ENCODE measurements at regions not wholly inside any gene's neighbourhood (a gene's known extent, or its start where the extent isn't known, plus 50 kb on each side); places are given as distances from the start of the nearest gene placed in this dataset.
A peak's percentile ranks its signal among the peaks of the same experiment; 100 is the strongest.

DNA sequence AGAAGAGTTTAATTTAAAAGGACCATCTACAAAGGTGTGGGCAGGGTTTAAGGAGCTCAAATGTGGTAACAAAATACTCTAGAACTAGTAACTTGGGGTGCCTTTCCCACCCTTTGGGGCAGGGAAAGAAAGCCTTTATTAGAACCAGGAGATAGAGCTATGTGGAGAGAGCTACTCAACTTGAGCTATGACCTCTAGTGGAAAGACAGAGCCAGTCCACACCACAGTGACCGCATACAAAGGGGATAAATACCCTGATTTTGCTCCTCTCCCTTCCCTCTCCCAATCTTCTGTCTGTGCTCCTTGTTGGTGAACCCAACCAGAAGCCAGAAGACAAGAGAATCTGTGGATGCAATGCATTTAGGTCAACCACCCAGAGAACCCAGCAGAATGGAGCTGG lies 54.4 kb upstream of the JAK1 start:
- no peaks in the 10 kb centered on the region for H3K9me3 ChIP-seq (ENCODE audit: low read length)
- no peaks in the 10 kb centered on the region for H3K36me3 ChIP-seq (ENCODE audit: insufficient read depth, low read length)
- H3K27me3 ChIP-seq (ENCODE audit: insufficient read depth, low read length): no peaks in the 10 kb centered on the region
- H3K9ac ChIP-seq (ENCODE audit: low read length): no peak overlapping the region
- no peaks in the 10 kb centered on the region for H3K4me1 ChIP-seq (ENCODE audit: insufficient read depth, low read length, severe bottlenecking)
- no peak overlapping the region for H3K4me3 ChIP-seq (ENCODE audit: low read depth, low read length, poor library complexity, severe bottlenecking)
- no peaks in the 10 kb centered on the region for H3K79me2 ChIP-seq (ENCODE audit: insufficient read depth, low read length)
- no peaks in the 10 kb centered on the region for H3K9me2 ChIP-seq (ENCODE audit: low read depth, low read length)
- no peaks in the 10 kb centered on the region for H4K20me1 ChIP-seq (ENCODE audit: insufficient read depth, low read length)
- H3F3A ChIP-seq (ENCODE audit: insufficient read depth, low read length): no peaks in the 10 kb centered on the region
- H3K27ac ChIP-seq (ENCODE audit: low read depth, low read length, poor library complexity, severe bottlenecking): no peak overlapping the region
- no peak overlapping the region for H3K4me2 ChIP-seq (ENCODE audit: low read length)
- TF ChIP-seq CTCF (IDR thresholded peaks at IDR 0.05; ENCODE audit: low read length) (peak; percentile 11; the same call in 1 of the 2 replicates), EZH2 (IDR thresholded peaks at IDR 0.05; ENCODE audit: borderline replicate concordance, low read length) (no peak)
- no peak overlapping the region for H2AFZ ChIP-seq (ENCODE audit: low read length)

GRCh38 chr1:65021795-65022194 lies 55.4 kb upstream of the JAK1 start:
- no peak overlapping the region for H3K27ac ChIP-seq (ENCODE audit: low read depth, low read length, poor library complexity, severe bottlenecking)
- no peaks in the 10 kb centered on the region for H3K9me3 ChIP-seq (ENCODE audit: low read length)
- no peaks in the 10 kb centered on the region for H3K79me2 ChIP-seq (ENCODE audit: insufficient read depth, low read length)
- no peaks in the 10 kb centered on the region for H3K27me3 ChIP-seq (ENCODE audit: insufficient read depth, low read length)
- no peaks in the 10 kb centered on the region for H3K4me1 ChIP-seq (ENCODE audit: insufficient read depth, low read length, severe bottlenecking)
- H3K9me2 ChIP-seq (ENCODE audit: low read depth, low read length): no peaks in the 10 kb centered on the region
- H3K36me3 ChIP-seq (ENCODE audit: insufficient read depth, low read length): no peaks in the 10 kb centered on the region
- H3K4me3 ChIP-seq (ENCODE audit: low read depth, low read length, poor library complexity, severe bottlenecking): no peak overlapping the region
- no peak overlapping the region for H2AFZ ChIP-seq (ENCODE audit: low read length)
- TF ChIP-seq CTCF (IDR thresholded peaks at IDR 0.05; ENCODE audit: low read length): no peak
- no peak for TF ChIP-seq EZH2 (IDR thresholded peaks at IDR 0.05; ENCODE audit: borderline replicate concordance, low read length)
- no peak overlapping the region for H3K9ac ChIP-seq (ENCODE audit: low read length)
- H3F3A ChIP-seq (ENCODE audit: insufficient read depth, low read length): no peaks in the 10 kb centered on the region
- H4K20me1 ChIP-seq (ENCODE audit: insufficient read depth, low read length): no peaks in the 10 kb centered on the region
- no peak overlapping the region for H3K4me2 ChIP-seq (ENCODE audit: low read length)

GRCh38 chr1:65022216-65022615 lies 55.9 kb upstream of the JAK1 start:
- H3K9me3 ChIP-seq (ENCODE audit: low read length): no peaks in the 10 kb centered on the region
- H3K27me3 ChIP-seq (ENCODE audit: insufficient read depth, low read length): no peaks in the 10 kb centered on the region
- H3K9me2 ChIP-seq (ENCODE audit: low read depth, low read length): no peaks in the 10 kb centered on the region
- no peaks in the 10 kb centered on the region for H3K4me1 ChIP-seq (ENCODE audit: insufficient read depth, low read length, severe bottlenecking)
- no peaks in the 10 kb centered on the region for H3F3A ChIP-seq (ENCODE audit: insufficient read depth, low read length)
- no peak for TF ChIP-seq CTCF (IDR thresholded peaks at IDR 0.05; ENCODE audit: low read length)
- TF ChIP-seq EZH2 (IDR thresholded peaks at IDR 0.05; ENCODE audit: borderline replicate concordance, low read length): no peak
- H3K9ac ChIP-seq (ENCODE audit: low read length): no peak overlapping the region
- no peaks in the 10 kb centered on the region for H3K79me2 ChIP-seq (ENCODE audit: insufficient read depth, low read length)
- no peaks in the 10 kb centered on the region for H4K20me1 ChIP-seq (ENCODE audit: insufficient read depth, low read length)
- H3K36me3 ChIP-seq (ENCODE audit: insufficient read depth, low read length): no peaks in the 10 kb centered on the region
- no peak overlapping the region for H3K27ac ChIP-seq (ENCODE audit: low read depth, low read length, poor library complexity, severe bottlenecking)
- H2AFZ ChIP-seq (ENCODE audit: low read length): no peak overlapping the region
- H3K4me3 ChIP-seq (ENCODE audit: low read depth, low read length, poor library complexity, severe bottlenecking): no peak overlapping the region
- no peak overlapping the region for H3K4me2 ChIP-seq (ENCODE audit: low read length)

Measured in OCI-LY1 (cell line).